Prostate gland (tissue), 2 donors: ENCODE measurements at regions not wholly inside any gene's neighbourhood (a gene's known extent, or its start where the extent isn't known, plus 50 kb on each side); places are given as distances from the start of the nearest gene placed in this dataset.

Source experiments
- DNase-seq: peaks from one replicate; pipeline ENCODE4 v3.0.0-alpha.2; 2019; ENCODE audit warnings: low spot score
- H3K27ac ChIP-seq, 2 donors: fragments of 200-600 bp; sonication (generic); 2 replicates each; pipeline ENCODE4 v1.5.1; 2017 to 2019
- H3K27me3 ChIP-seq: fragments of 200-600 bp; sonication (generic); replicated peaks from 2 replicates; pipeline ENCODE4 v1.5.1; 2019; ENCODE audit not compliant: insufficient read depth
- H3K36me3 ChIP-seq, 2 donors: fragments of 200-600 bp; sonication (generic); 1 replicate in 1 of 2; 2 replicates in 1 of 2; pipeline versions ENCODE4 v1.5.1 to v1.8.1; 2017 to 2019
- H3K4me1 ChIP-seq: fragments of 200-600 bp; sonication (generic); replicated peaks from 2 replicates; pipeline ENCODE4 v1.5.1; 2019
- H3K4me3 ChIP-seq, 2 donors: fragments of 200-600 bp; sonication (generic); 2 replicates each; pipeline ENCODE4 v1.5.1; 2017 to 2019
- H3K9me3 ChIP-seq: fragments of 200-600 bp; sonication (generic); 2 replicates; pipeline ENCODE4 v1.5.1; 2017
- POLR2A ChIP-seq: fragments of 450-650 bp; IDR thresholded peaks from one replicate; pipeline ENCODE4 v1.6.1; 2016; ENCODE audit warnings: antibody characterized with exemption, mild to moderate bottlenecking
- POLR2AphosphoS5 ChIP-seq: sonication (generic); formaldehyde crosslinking; IDR thresholded peaks from one replicate; pipeline ENCODE4 v1.6.1; 2017; ENCODE audit warnings: antibody characterized with exemption
- WGBS: methylation state at CpG from one replicate; pipeline ENCODE4 v1.1.5; 2018; 5-methylcytosine and 5-hydroxymethylcytosine counted together
- intact Hi-C: fragments of 100-400 bp; cut with DNase I; formaldehyde crosslinking; loops from one replicate; pipeline ENCODE4 v1.14.2; 2022
- TF ChIP-seq, protein P1 (sequence below), 4 experiments: fragments of 200-600 bp in 2 of 4; fragments of 450-650 bp in 2 of 4; sonication (generic) in 2 of 4; IDR thresholded peaks; 1 replicate in 3 of 4; 2 replicates in 1 of 4; pipeline ENCODE4 v1.5.1; 2016 to 2019; ENCODE audit warnings: antibody characterized with exemption in 4 of 4, mild to moderate bottlenecking in 2 of 4, moderate library complexity in 2 of 4

DNA sequence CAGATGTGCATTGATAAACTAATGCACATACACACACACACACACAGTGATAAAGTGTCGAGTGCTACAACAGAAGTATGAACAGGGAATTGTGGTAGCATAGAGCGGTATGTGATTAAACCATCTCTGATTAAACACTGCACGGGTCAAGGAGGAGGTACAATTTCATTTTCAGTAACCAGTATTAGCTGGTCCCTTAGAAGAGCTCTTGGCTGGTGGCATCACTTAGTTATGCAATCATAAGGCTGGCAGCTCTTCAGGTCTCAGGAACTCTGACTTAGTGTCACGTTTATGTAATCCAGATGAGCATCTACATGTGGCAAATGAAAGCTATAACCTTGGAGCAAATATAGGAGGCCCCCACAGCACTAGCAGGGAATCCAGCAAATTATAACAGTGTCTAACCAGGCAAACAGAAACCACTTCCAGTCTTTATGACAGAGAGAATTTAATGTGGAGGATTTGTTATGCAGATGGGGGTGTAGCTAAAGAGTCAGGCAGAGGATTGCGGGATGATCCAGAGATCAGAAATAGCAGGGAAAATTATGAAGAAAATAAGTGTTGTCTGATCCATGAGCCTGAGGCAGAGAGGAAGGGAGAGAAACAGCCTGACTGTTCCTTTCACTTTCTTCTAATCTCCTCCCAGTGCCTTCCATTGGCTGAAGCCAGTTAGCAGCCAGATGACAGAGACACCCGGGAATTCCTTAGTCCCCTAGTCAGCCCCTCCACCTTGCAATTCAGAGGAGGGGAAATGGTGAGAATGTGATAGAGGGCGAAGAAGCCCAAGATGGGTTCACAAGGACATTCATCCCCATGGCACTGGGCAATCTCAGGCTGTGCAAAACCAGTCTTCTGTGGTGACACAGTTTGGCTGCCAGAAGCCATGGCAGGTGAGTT is 533.1 kb upstream of the TENM4 start:
- Histone ChIP-seq H3K9me3 (no peaks in the 10 kb centered on the region), H3K36me3 (no peaks in the 10 kb centered on the region), H3K4me3 (no peak overlapping the region), H3K4me1 (no peaks in the 10 kb centered on the region), H3K27me3 (no peaks in the 10 kb centered on the region), H3K27ac (no peak overlapping the region)
- WGBS, result 40% methylated on average over 7 of the region's 7 CpGs
- DNase-seq, result no peak
- intact Hi-C loops, result no loop called here
- no peak for TF ChIP-seq POLR2AphosphoS5
- no peak for TF ChIP-seq POLR2A
- TF ChIP-seq, protein P1, sequence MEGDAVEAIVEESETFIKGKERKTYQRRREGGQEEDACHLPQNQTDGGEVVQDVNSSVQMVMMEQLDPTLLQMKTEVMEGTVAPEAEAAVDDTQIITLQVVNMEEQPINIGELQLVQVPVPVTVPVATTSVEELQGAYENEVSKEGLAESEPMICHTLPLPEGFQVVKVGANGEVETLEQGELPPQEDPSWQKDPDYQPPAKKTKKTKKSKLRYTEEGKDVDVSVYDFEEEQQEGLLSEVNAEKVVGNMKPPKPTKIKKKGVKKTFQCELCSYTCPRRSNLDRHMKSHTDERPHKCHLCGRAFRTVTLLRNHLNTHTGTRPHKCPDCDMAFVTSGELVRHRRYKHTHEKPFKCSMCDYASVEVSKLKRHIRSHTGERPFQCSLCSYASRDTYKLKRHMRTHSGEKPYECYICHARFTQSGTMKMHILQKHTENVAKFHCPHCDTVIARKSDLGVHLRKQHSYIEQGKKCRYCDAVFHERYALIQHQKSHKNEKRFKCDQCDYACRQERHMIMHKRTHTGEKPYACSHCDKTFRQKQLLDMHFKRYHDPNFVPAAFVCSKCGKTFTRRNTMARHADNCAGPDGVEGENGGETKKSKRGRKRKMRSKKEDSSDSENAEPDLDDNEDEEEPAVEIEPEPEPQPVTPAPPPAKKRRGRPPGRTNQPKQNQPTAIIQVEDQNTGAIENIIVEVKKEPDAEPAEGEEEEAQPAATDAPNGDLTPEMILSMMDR (IDR thresholded peaks at IDR 0.05), result no peak

DNA sequence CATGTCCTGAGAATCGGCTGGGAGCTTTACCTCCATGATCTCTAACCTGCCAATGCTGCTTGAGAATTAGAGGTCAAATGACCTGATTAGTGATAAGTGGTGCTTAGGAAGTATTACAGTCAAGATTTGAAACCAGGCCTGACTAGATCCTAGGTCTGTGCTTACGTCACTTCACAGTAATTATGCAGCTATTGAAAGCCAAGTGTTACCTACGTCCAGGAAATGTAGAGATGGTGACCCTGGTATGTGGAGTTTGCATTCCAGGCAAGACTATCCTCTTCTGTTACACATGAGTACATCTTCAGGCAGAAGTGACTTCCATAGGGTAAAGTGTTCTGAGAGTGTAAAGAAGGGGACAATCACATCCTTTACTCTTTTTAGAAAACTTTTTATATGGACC is 530.4 kb upstream of the TENM4 start:
- Histone ChIP-seq H3K9me3 (no peaks in the 10 kb centered on the region), H3K27me3 (no peaks in the 10 kb centered on the region), H3K36me3 (no peaks in the 10 kb centered on the region), H3K4me1 (no peaks in the 10 kb centered on the region), H3K4me3 (no peak overlapping the region), H3K27ac (no peak overlapping the region)
- intact Hi-C loops, result no loop called here
- TF ChIP-seq POLR2AphosphoS5 (no peak), POLR2A (no peak)
- TF ChIP-seq, protein P1 (IDR thresholded peaks at IDR 0.05), result no peak
- no peak for DNase-seq
- 55% methylated on average over 3 of the region's 3 CpGs for whole genome bisulfite sequencing

DNA sequence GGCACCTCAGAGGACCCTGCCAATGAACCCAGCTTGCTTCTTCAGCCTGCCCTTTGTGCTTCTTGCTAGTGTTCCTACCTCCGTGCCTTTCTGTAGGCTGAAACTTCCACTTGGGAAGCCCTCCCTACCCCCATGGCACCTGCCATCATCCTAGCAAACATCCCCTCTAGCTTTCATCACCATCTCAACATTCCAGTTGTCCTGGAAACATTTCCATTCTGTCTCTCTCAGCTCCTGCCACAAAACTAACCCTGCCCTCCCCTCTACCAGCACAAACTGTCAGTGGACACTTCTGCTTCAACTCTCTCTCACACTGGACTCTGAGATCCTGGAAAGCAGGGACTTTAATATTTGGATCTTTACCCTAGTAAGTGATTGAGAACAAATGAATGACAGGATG is 525.8 kb upstream of the TENM4 start:
- Histone ChIP-seq H3K27ac (no peak overlapping the region), H3K36me3 (no peaks in the 10 kb centered on the region), H3K4me1 (no peaks in the 10 kb centered on the region), H3K9me3 (no peaks in the 10 kb centered on the region), H3K27me3 (no peaks in the 10 kb centered on the region), H3K4me3 (no peak overlapping the region)
- no peak for DNase-seq
- TF ChIP-seq, protein P1 (IDR thresholded peaks at IDR 0.05), result no peak
- no peak for TF ChIP-seq POLR2AphosphoS5
- no peak for TF ChIP-seq POLR2A
- WGBS, result 61% methylated on average over 1 of the region's 1 CpG
- intact Hi-C loops, result no loop called here

DNA sequence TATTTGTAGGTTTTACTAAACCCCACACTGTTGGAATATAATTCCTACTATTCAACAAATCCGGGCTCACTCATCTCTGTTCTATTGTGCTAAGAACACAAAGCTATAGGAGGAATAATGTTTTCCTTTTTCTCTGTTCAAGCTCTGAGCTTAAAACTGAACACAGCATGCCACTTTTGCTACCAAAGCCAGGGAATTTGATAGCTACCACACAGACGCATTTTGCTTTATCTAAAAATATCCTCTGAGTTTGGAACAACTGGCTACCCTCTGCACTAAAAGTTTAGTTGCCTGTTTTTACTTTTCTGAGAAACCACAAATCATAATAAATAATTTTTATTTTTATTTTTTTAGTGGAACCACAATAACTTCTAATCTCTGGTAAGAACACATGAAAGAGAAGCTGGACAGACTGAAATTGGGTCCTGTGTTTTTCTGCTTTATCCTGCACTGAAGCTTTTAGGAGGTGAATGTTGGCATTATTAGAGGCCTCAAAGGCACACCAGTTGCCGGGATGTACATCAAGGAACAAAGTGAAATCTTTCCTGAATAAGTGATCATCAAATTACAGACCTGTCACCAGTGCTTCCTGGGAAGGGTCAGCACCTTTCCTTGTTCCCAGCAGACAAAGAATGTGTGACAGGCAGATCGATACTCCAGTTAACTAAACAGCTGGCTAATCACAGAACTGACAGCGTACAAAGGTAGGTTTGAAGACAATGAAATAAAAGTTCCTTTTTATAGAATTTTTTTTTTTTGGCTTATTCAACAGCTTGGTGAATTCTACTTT is 523.2 kb upstream of the TENM4 start:
- 39% methylated on average over 5 of the region's 5 CpGs for WGBS
- H3K27me3 ChIP-seq, result no peaks in the 10 kb centered on the region
- H3K9me3 ChIP-seq, result no peaks in the 10 kb centered on the region
- no peak overlapping the region for H3K4me3 ChIP-seq
- no peaks in the 10 kb centered on the region for H3K36me3 ChIP-seq
- no peak for TF ChIP-seq POLR2A
- no peak for TF ChIP-seq POLR2AphosphoS5
- TF ChIP-seq, protein P1 (IDR thresholded peaks at IDR 0.05), result no peak
- no peak for DNase-seq
- H3K4me1 ChIP-seq, result no peaks in the 10 kb centered on the region
- no peak overlapping the region for H3K27ac ChIP-seq
- intact Hi-C loops, result no loop called here
